Adrenal gland (tissue), 5 donors: ENCODE measurements at regions not wholly inside any gene's neighbourhood (a gene's known extent, or its start where the extent isn't known, plus 50 kb on each side); places are given as distances from the start of the nearest gene placed in this dataset.

Experiments used
- POLR2A ChIP-seq, 2 donors: fragments of 450-650 bp; IDR thresholded peaks; one replicate each; pipeline ENCODE4 v1.6.1; 2017; ENCODE audit warnings: antibody characterized with exemption in 2 of 2, mild to moderate bottlenecking in 2 of 2, moderate library complexity in 1 of 2
- TF ChIP-seq, protein P1 (sequence below), 6 experiments: fragments of 450-650 bp in 4 of 6; fragments of 200-600 bp in 2 of 6; sonication (generic) in 1 of 6; IDR thresholded peaks; 1 replicate in 5 of 6; 2 replicates in 1 of 6; pipeline versions ENCODE4 v1.5.1 to v1.8.0; 2016 to 2021; ENCODE audit warnings: antibody characterized with exemption in 6 of 6, mild to moderate bottlenecking in 2 of 6, moderate library complexity in 1 of 6
- donor health status: DM: no; HTN: no; CAD: no.

- TF ChIP-seq, protein P1, sequence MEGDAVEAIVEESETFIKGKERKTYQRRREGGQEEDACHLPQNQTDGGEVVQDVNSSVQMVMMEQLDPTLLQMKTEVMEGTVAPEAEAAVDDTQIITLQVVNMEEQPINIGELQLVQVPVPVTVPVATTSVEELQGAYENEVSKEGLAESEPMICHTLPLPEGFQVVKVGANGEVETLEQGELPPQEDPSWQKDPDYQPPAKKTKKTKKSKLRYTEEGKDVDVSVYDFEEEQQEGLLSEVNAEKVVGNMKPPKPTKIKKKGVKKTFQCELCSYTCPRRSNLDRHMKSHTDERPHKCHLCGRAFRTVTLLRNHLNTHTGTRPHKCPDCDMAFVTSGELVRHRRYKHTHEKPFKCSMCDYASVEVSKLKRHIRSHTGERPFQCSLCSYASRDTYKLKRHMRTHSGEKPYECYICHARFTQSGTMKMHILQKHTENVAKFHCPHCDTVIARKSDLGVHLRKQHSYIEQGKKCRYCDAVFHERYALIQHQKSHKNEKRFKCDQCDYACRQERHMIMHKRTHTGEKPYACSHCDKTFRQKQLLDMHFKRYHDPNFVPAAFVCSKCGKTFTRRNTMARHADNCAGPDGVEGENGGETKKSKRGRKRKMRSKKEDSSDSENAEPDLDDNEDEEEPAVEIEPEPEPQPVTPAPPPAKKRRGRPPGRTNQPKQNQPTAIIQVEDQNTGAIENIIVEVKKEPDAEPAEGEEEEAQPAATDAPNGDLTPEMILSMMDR (IDR thresholded peaks at IDR 0.05) = no peak
- TF ChIP-seq POLR2A (IDR thresholded peaks at IDR 0.05) = no peak
Observed at GRCh38 chr5:53256746-53257145, 147.2 kb upstream of the MOCS2 start.
